Activated CD4-positive, alpha-beta T cell treated with anti-CD3 and anti-CD28 coated beads for 1 hour (primary cell): ENCODE measurements at regions not wholly inside any gene's neighbourhood (a gene's known extent, or its start where the extent isn't known, plus 50 kb on each side); places are given as distances from the start of the nearest gene placed in this dataset.
"Not testable (repeated sequence)": the region's sequence is repeated elsewhere in the genome, so short reads cannot be mapped to it uniquely, and the experiment has no call there.

Experiments used
- DNase-seq: peaks from one replicate; pipeline ENCODE4 v3.0.0-alpha.2; 2020

DNA sequence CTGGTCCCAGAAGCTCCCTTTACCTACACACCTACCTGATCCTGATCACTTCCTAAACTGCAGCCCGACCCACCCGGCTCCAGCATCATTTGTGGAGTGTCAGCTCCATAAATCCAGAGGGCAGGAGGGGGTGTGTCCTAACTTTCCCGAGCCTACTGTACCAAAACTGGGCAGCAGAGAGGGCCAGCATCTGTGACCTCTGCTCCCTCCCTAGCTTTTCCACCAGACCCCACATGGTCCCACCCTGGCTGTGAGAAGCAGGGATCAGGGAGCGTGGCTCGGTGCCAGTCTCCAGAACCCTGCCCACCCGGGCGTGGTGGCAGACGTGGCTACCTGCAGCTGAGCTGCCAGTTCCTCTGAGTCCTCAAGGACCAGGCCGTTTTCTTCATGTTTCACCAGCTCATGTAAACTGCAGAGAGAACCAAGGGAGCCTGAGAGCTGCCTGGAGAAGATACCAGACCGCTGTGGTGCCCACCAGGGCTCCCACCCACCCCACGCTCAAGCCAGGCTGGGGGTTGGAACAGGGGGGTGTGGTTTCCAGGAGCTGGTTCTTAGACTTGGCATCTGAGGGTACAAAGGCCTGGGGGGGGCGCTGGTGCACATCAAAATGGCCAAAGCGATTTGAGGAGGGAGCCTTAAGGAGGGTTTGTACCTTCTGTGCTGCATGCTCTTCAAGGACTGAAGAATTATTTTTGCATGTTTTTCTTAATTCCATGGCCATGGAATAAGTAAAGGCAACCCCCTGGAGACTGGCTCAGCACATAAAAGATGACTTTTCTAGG is 76.7 kb upstream of the DRD5 start:
- DNase-seq: no peak

DNA sequence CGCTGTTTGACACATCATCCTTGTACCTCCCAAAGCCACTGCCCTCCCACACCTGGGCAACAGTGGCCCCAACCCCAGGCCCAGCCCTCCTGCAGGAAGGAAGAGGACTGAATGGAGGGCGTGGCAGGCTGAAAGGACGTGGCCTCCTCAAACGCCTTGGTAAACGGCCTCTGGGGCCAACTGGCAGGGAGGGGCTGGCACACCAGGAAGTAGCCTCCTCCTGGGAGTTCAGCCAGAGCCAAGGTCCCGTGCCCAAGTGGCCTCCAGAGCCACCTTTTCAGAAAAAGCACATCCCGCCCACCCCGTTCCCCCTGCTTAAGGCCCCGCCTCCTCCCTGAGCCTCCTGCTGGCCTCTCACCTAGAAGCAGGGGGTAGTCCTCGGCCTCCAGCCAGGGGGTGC is 74.2 kb upstream of the DRD5 start:
- not testable (repeated sequence) for DNase-seq

DNA sequence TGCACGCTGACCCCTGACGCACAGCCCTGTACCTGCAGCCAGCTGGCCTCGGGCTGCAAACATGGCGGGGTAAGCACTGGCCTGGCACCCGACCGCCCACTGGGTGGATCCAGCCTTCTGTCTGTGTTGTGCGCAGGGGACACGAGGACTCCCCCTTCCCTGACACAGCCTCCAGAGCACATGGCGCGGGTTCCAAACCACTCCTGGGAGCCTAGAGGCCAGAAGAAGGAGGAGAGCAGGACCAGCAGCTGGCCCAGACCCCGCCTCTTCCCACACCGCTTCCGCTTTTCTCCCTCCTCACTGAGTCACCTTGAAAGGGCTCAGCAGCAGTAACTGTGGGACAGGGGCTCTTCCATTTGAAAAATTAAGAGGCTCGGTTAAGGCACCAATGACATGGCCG is 73.5 kb upstream of the DRD5 start:
- DNase-seq: not testable (repeated sequence)

DNA sequence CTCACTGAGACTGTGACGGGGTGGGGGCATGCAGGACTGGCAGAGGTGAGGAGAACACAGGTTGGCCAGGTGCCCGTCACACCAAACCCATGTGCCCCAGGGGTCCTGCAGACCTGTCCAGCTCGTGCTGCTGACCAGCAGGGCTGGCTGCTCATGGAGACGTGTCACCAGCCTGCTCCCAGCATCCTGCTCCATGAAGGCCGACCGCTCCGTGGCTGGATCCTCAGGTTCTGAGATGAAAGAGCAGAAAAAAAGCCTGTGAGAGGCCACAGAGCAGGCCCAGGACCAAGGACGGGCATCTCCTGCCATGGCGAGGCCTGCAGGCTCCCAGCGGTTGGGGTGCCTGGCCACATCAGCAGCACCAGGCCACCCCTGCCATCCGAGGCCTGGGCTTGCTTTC is 71.7 kb upstream of the DRD5 start:
- DNase-seq: no peak

DNA sequence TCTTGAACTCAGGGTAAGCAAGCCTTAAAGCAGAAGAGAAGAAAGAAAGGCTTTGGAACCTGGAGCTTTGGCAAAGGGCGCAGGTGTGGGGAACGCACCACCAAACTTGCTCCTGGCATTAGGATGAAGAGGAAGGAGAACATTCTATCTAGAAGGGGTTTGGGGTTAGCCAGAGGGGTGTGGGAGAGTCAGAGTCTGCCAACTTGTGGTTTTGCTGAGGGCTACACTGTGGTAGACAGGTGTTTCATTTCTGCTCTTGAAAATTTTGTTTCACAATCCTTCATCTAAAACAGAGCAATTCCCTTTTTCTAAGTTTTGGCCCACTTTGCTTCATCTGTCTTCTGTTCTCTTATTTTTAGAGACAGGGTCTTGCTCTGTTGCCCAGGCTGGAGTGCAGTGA is 66.2 kb upstream of the DRD5 start:
- not testable (repeated sequence) for DNase-seq

DNA sequence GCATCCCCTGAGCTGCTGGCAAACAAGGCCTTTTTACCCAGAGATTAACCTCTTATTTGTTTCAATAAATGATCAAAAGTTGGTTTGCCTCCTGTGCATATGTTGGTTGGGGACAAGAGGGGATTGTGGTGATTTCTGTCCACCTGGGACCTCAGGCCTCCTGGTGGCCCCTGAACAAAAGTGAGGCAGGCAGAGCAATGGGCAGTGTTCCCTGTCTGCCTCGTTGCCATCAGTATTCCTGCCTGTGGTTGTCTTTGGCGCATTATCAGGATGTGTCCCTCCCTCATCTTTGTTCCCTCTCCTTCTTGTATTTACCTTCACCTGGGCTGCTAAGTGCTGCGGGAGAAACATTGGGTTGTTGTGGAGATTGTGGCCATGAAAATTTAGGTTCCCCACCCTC is 65.3 kb upstream of the DRD5 start:
- no peak for DNase-seq

DNA sequence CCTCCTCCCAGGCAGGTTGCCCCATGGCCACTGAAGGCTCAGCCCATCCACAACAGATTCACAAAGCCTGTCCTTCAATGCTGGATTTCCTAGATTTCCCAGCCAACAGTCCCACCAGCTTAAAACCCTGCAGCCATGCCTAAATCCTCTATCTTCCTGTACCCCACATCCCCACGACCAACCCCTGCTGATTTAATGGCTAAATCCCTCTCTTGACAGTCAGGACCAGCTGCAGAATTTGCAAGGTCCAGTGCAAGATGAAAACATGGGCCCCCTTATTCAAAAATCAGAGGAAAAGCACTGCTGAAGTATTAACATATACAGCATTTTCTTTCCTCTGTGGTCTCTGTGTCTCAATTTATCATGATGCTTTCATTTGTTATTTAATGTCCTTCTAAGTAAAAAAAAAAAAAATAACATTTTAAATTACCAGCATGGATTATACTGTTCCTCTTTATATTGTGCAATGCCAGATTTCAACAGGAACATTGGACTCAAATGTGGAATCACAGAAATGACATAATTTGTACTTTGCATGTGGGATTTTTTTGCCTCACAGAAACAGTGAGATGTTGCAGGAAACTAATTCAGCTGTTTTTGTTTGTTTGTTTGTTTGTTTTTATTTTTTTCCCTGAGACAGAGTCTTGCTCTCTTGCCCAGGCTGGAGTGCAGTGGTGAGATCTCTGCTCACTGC is 63.0 kb upstream of the DRD5 start:
- not testable (repeated sequence) for DNase-seq

DNA sequence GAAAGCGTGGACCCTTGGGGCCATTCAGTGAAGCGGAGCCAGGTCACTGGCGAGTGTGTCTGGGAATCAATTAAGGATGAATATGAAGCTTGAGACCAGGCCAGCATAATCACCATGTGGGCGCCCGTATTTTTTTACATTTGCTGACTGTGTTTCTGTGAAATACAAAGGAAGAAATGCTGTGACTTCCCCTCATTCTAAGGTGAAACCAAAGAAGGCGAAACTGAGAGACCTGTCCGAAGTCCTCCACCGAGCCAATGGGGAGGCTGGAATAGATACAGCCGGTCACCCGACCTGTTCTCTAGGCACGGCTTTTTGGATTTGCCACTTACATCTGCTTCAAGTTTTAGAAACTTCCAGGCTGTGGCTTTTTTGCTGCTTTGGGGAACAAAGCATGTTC is 59.3 kb upstream of the DRD5 start:
- not testable (repeated sequence) for DNase-seq
